ENCODE measurements at regions not wholly inside any gene's neighbourhood (a gene's known extent, or its start where the extent isn't known, plus 50 kb on each side); places are given as distances from the start of the nearest gene placed in this dataset.
"Not testable (repeated sequence)": the region's sequence is repeated elsewhere in the genome, so short reads cannot be mapped to it uniquely, and the experiment has no call there.

DNA sequence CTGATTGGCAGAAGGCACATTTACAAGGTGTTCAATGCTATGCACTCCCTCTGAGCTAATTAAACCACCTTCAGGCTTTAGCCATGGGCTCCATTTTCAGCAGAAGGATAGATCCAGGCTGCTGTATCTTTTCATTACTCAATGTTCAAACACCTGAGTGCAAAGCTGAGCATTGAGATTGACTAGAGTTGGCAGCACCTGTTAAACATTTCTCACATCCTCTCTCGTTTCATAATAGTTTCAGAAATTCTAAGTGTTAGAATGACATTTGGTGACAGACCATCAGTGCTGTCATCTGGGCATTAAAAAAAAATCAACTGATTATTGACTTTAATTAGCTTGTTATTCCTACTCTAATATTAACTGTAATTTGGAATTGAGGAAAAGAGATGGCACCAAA lies 187.1 kb upstream of the SEMA3E start:
- DNase-seq (ENCODE audit: low spot score), result no peak
- TF ChIP-seq, protein P1, sequence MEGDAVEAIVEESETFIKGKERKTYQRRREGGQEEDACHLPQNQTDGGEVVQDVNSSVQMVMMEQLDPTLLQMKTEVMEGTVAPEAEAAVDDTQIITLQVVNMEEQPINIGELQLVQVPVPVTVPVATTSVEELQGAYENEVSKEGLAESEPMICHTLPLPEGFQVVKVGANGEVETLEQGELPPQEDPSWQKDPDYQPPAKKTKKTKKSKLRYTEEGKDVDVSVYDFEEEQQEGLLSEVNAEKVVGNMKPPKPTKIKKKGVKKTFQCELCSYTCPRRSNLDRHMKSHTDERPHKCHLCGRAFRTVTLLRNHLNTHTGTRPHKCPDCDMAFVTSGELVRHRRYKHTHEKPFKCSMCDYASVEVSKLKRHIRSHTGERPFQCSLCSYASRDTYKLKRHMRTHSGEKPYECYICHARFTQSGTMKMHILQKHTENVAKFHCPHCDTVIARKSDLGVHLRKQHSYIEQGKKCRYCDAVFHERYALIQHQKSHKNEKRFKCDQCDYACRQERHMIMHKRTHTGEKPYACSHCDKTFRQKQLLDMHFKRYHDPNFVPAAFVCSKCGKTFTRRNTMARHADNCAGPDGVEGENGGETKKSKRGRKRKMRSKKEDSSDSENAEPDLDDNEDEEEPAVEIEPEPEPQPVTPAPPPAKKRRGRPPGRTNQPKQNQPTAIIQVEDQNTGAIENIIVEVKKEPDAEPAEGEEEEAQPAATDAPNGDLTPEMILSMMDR (IDR thresholded peaks at IDR 0.05; ENCODE audit: extremely low read depth, missing control alignments), result no peak

DNA sequence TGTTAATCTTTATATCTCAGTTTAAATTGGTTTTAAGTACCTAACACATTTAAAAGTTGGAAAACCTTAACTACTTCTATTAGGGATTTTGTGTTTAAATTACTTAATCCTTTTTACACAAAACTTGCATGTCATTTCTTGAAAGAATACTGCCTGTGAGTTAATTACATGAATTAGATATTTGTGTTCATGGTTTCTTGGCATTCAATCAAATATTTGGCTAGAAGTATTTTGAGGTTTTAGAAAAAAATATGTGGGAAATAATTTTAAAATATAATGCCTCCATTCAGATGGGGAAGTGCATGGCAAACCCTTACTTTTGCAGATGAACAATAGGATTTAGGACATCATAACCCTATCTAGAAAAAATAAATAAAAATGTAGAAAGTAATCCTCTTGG lies 186.5 kb upstream of the SEMA3E start:
- DNase-seq (ENCODE audit: low spot score), result no peak
- TF ChIP-seq, protein P1 (IDR thresholded peaks at IDR 0.05; ENCODE audit: extremely low read depth, missing control alignments), result no peak

DNA sequence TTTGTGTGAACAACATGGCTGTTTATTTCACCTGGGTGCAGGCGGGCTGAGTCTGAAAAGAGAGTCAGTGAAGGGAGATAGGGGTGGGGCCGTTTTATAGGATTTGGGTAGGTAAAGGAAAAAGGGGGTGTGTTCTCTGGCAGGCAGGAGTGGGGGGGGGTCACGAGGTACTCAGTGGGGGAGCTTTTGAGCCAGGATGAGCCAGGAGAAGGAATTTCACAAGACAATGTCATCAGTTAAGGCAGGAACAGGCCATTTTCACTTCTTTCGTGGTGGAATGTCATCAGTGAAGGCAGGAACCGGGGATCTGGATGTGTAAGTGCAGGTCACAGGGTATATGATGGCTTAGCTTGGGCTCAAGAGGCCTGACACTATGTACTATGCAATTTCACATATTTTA lies 184.8 kb upstream of the SEMA3E start:
- not testable (repeated sequence) for DNase-seq (ENCODE audit: low spot score)

DNA sequence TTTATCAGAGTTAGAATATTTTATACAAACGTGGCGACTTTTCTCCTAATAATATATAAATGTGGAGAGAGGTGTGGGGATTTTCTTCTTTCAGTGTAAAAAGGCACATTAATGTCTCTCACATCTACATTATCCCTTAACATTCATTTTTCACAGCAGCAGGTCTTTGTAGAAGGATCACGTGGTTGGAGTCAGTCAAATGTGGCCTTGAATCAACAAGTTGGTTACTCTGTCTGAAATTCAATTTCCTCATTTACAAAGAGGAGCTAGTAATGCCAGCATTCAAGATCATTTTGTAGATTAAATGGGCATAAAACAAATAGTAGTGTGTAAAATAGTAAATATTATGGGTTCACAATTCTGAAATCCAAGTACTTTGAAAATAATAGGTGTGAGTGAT lies 183.1 kb upstream of the SEMA3E start:
- TF ChIP-seq, protein P1 (IDR thresholded peaks at IDR 0.05; ENCODE audit: extremely low read depth, missing control alignments), result no peak
- no peak for DNase-seq (ENCODE audit: low spot score)

DNA sequence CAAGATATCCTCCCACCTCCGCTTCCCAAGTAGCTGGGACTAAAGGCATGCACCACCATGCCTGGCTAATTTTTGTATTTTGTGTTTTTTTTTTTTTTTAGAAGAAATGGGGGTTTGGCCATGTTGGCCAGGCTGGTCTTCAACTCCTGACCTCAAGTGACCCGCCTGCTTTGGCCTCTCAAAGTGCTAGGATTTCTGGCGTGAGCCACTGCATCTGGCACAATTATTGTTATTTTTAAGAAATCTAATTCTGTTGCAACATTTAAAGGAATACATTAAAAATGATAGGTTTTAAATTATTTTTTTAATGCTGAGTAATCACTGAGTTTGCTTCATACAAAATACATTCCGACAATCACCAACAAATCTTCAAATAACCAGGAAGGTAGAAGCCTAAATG lies 178.1 kb upstream of the SEMA3E start:
- no peak for DNase-seq (ENCODE audit: low spot score)
- TF ChIP-seq, protein P1 (IDR thresholded peaks at IDR 0.05; ENCODE audit: extremely low read depth, missing control alignments), result no peak

DNA sequence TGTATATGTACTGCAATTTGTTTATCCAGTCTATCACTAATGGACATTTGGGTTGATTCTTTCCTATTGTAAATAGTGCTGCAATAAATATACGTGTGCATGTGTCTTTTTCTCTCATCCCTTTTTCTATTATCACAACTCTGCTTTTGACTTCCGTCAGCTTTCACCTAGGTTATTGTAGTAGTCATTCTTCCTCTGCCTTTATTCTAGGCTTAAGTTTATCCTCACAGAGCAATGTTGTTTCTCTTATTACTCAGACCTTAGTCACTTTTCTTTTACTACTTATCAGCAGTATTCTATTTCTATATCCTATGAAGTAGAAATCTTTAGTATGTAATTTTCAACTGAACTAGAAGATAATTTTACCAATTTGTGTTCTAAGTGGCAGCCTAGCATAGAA lies 175.3 kb upstream of the SEMA3E start:
- DNase-seq (ENCODE audit: low spot score), result no peak
- TF ChIP-seq, protein P1 (IDR thresholded peaks at IDR 0.05; ENCODE audit: extremely low read depth, missing control alignments), result no peak

- TF ChIP-seq, protein P1 (IDR thresholded peaks at IDR 0.05; ENCODE audit: extremely low read depth, missing control alignments), result no peak
- no peak for DNase-seq (ENCODE audit: low spot score)
Measured at GRCh38 chr7:83821866-83822265, 172.9 kb upstream of the SEMA3E start.

DNA sequence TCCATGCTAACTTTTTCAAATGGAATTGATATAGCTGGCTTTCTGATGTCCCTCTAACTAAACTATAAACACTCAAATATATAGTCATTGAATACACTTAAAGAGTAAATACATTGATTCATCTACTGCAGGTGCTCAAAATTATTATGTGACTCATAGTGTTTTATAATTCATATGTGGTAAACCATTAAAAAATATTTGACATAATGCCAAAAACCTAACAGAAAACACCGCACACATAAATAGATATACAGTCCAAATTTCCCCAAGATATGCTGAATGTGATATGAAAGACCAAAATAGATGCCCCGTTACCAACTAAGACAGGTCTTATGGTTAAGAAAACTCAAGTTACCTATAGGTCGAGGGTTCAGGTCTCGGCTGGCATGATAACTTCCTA lies 171.7 kb upstream of the SEMA3E start:
- DNase-seq (ENCODE audit: low spot score), result no peak
- TF ChIP-seq, protein P1 (IDR thresholded peaks at IDR 0.05; ENCODE audit: extremely low read depth, missing control alignments), result no peak
